ENCODE measurements at regions not wholly inside any gene's neighbourhood (a gene's known extent, or its start where the extent isn't known, plus 50 kb on each side); places are given as distances from the start of the nearest gene placed in this dataset.

DNA sequence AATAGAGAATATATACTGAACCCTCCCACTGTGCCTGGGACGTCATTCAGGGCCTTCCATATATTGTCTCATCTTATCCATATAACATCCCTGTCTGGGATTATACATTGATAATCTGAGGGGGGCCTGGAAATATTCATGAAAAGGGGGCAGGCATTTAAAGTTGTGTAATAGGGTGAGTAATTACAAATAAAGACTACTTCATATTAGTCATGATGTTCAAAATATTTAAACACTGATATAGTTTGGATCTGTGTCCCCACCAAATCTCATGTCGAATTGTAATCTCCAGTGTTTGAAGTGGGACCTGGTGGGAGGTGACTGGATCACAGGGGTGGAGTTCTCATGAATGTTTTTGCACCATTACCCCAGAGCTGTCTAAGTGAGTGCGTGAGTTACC lies 97.8 kb downstream of the AQP9 start:
- DNase-seq (ENCODE audit: low read depth), result no peak

GRCh38 chr15:58240191-58240932 lies 102.2 kb downstream of the AQP9 start:
- no peak for DNase-seq (ENCODE audit: low read depth)

GRCh38 chr15:58241872-58242271 lies 103.7 kb downstream of the AQP9 start:
- DNase-seq (ENCODE audit: low read depth), result no peak

DNA sequence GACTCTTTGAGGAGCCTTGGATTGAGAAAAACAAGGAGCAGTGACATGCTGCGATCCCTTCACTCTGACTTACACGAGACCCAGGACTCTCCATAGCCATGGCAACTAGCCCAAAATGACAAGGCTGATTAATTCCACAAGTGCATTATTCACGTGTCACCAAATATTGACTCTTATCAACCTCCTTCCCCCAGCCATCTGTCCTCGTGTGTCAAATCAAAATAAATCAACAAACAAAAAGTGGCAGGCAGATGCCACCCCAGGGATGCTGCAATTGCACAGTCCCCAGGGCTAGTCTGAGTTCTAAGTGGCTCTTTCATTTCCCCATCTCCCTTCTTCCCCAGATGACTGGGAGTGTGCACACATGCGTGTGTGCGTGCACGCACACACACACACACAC lies 104.9 kb downstream of the AQP9 start:
- no peak for DNase-seq (ENCODE audit: low read depth)

GRCh38 chr15:58244536-58244935 lies 106.4 kb downstream of the AQP9 start:
- no peak for DNase-seq (ENCODE audit: low read depth)

DNA sequence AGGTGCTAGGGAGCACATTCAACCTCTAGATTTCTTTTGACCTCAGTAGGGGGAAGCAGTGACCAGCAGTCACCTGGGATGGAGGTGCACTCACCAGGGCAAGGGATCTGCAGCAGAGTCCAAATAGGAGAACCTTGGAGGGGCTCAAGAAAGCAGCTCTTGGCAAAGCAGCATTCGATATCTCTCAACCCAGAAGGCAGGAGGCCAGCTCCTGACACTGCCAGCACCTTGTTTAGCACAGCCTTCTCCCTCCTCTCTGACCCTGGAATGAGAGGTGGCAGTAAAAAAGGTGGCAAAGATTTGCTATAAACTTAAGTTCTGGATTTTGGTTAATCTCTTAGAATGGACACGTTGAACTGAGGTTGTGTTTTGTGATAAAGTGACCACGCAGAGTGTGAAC lies 107.9 kb downstream of the AQP9 start:
- DNase-seq (ENCODE audit: low read depth), result no peak

DNA sequence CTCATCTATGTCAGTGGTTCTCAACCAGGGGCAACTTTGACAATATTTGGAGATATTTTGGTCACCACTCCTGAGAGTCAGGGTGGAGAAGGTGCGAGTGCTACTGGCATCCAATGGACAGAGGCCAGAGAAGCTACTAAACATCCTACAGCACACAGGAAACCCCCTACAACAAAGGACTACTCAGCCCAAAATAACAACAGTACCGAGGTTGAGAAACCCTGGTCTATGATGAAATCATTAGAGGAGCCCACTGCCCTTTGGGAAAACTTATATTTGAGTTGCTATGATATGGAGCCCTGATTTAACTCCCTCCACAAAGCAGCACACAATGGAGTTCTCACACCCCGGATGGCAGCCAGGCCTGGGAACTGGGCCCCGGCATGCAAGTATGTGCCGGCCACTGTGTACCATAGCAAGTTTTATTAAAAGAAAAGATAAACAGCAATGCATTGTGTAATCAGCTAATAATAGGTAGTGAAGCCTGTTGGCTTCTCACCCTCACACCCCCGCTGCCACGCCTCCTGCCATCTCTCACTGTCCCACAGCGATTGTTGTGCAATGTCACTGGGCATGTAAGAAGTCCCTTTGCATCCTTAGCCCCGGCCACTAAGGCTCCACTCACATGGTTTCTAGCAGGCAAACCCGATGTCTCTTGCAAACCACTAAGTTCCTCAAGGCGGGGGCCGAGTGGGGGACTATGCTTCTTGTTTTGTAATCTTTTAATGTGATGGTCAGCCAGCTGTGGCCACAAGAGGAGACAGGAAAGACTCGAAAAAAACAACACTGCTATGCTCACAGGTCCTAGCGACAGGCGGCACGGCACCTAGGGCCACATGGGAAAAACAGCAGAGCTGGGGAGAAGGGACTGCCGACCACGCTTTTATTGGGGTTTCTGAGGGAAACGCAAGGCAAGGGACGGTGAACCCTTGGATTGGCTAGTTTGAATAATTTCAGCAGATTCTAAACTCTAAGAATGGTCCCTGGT lies 110.0 kb downstream of the AQP9 start:
- no peak for DNase-seq (ENCODE audit: low read depth)

DNA sequence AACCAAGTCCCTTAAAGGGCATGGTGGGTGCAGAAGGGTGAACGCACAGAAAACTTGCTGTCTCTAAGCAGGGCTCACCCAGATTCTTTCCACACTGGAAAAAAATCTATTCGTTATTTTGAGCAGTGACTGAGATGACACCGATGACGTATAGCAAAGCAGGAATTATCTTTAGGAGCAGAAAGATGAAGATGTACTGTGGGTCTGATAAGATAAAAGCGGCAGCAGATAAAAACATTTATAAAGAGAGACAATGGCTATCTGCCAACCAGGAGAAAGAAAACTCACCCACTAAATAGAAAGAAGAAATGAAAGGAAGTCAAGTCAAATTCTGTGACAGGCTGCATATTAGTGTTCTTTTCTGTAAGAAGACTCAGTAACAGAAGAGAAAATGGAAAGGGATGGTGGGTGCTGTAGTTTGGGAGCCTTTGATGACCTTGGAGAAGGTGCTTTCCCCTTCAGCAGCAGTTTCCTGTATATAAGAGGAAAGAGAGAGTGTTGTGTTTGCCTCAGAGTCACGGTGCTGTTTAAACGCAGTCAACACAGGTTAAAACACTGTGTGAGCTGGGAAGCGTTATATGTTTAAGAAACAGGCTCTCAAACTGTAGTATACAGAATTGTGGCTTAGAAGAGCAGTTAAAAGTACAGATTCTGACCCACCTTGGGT lies 111.6 kb downstream of the AQP9 start:
- DNase-seq (ENCODE audit: low read depth), result no peak

- no peak for DNase-seq (ENCODE audit: low read depth)
Observed at GRCh38 chr15:58252586-58253323, 114.6 kb downstream of the AQP9 start.

GRCh38 chr15:58257776-58258325 lies 119.7 kb downstream of the AQP9 start:
- no peak for DNase-seq (ENCODE audit: low read depth)

GRCh38 chr15:58258501-58259292 lies 120.5 kb downstream of the AQP9 start:
- no peak for DNase-seq (ENCODE audit: low read depth)

DNA sequence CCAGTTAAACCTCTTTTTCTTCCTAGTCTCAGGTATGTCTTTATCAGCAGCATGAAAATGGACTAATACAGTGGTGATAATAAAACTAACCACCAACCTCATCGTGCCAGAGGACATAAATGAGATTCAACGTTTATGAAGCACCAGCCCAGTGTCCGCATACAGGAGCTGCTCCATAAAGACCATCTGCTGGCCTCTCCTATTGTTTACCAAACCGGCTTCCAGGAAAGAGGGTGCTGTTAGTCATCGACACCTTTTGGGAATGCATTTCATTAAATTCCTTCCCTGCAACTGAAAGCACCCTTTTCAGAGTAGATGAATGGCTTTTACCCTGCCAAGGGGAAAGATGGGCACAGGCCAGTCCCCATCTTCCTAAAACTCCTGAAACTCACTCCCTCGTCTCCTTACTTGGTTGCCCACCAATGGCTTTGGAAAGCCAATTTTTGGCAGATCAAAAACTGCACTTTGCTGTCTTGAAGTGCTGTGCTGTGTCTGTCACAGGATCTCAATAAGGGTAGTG lies 122.1 kb downstream of the AQP9 start:
- no peak for DNase-seq (ENCODE audit: low read depth)

- no peak for DNase-seq (ENCODE audit: low read depth)
Observed at GRCh38 chr15:58260725-58261267, 122.6 kb downstream of the AQP9 start.

DNA sequence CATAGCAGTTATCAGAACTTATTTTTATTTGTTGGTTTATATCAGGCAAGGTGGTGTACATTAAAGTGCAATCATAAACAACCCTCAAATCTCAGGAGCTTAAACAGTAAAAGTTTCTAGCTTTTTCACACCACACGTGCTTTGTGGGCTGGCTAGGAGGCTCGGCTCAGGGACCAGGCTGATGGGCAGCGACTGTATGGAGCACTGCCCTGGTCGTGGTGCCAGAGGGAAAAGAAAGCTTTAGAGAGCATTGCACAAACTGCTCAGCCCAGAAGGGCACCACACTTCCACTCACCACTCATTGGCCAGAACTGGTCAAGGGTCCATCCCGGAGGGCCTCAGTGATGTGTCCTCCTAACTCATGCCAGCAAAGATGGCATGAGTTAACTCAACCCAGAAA lies 123.2 kb downstream of the AQP9 start:
- DNase-seq (ENCODE audit: low read depth), result no peak

GRCh38 chr15:58264053-58264971 lies 126.1 kb downstream of the AQP9 start:
- DNase-seq (ENCODE audit: low read depth), result no peak

GRCh38 chr15:58267051-58267450 lies 128.9 kb downstream of the AQP9 start:
- DNase-seq (ENCODE audit: low read depth), result no peak

GRCh38 chr15:58268746-58269267 lies 130.6 kb downstream of the AQP9 start:
- no peak for DNase-seq (ENCODE audit: low read depth)

- peak; percentile 9 for DNase-seq (ENCODE audit: low read depth)
Observed at GRCh38 chr15:58269455-58270414, 131.6 kb downstream of the AQP9 start.

Data from stimulated activated CD4-positive, alpha-beta T cell treated with anti-CD3 and anti-CD28 coated beads, Interleukin-2, amount 100 ng/mL, for 4 hours (primary cell).